GM19328 (cell line): ENCODE measurements at regions not wholly inside any gene's neighbourhood (a gene's known extent, or its start where the extent isn't known, plus 50 kb on each side); places are given as distances from the start of the nearest gene placed in this dataset.

Experiments used
- ATAC-seq: cut with Tn5 transposase; IDR thresholded peaks from one replicate; pipeline ENCODE4 v1.9.1; 2021; ENCODE audit warnings: mild to moderate bottlenecking, moderate library complexity; ENCODE audit not compliant: unreplicated experiment

- ATAC-seq: no peak
Observed at GRCh38 chr11:19661827-19662226, 50.8 kb upstream of the NAV2 start.

DNA sequence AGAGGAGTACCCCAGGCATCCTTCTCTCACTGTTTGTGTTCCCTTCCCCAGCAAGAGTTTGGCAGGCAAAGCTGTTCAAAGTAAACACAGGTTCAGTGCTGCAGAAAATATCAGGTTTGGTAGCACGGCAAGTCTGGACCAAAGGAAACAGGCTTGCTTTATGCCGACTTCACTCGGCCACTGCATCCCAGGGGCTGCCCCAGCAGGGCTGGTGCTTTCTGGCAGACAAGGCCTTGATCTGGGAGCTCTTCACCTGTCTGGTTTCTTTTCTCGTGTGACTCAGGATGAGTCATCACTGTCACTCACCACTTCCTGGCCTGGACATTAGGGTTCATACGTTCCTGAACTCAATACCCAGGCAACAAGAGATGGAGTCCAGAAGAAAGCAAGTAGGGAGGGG is 52.6 kb upstream of the NAV2 start:
- ATAC-seq: peak; percentile 99

DNA sequence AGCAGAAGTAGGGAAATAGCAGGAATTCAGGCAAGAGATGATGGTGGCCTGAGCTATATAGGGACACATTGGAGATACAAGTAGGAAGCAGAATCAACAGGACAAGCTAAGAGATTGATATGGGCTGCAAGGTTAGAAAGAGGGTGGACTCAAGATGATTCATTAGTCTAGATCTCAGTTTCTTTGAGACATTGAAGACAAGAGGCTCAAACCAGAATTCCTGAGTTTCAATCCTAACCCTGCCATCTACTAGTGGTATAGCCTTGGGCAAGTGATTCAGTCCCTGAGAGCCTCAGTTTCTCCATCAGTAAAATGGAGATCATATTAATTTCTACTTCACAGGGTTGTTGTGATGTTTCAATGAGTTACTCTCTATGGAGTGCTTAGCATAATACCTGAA is 53.1 kb upstream of the NAV2 start:
- no peak for ATAC-seq

GRCh38 chr11:19658344-19658743 is 54.3 kb upstream of the NAV2 start:
- ATAC-seq: no peak

DNA sequence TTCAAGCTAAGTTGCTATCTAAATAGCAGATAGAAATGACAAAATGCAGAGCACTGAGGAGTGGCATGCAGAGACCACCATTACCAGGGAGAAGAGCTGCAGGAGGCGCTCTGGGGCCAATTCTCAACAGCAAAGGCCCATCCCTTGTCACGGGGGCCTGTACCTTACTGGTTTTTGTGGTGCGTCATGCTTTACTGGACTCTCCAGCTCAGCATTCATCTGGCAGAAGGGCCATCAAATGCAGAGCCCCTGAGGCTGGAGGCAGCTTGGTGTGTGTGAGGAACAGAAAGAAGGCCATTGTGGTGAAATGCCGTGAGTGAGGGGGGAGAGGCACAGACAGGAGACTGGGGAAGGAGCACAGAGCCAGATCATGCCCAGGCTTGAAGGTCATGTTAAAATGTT is 56.5 kb upstream of the NAV2 start:
- ATAC-seq: no peak

GRCh38 chr11:19652623-19653375 is 59.8 kb upstream of the NAV2 start:
- ATAC-seq: no peak

- ATAC-seq: no peak
Observed at GRCh38 chr11:19651653-19652052, 61.0 kb upstream of the NAV2 start.

- no peak for ATAC-seq
Observed at GRCh38 chr11:19651028-19651427, 61.6 kb upstream of the NAV2 start.

DNA sequence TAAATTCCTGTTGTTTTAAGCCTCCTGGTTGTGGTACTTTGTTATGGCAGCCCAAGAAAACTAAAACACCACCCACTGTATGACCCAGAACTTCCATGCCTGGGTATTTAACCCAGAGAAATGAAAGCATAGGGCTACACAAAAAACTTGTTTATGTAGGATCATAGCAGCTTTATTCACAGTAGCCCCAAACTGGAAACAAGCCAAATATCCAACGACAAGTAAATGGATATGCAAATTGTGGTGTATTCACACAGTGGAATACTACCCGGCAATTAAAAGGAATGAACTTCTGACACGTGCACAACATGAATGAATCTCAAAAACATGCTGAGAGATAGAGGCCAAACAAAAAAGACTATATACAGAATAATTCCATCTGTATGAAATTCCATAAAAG is 62.2 kb upstream of the NAV2 start:
- ATAC-seq: no peak

GRCh38 chr11:19649751-19650150 is 62.9 kb upstream of the NAV2 start:
- no peak for ATAC-seq

GRCh38 chr11:19648321-19648720 is 64.3 kb upstream of the NAV2 start:
- no peak for ATAC-seq

DNA sequence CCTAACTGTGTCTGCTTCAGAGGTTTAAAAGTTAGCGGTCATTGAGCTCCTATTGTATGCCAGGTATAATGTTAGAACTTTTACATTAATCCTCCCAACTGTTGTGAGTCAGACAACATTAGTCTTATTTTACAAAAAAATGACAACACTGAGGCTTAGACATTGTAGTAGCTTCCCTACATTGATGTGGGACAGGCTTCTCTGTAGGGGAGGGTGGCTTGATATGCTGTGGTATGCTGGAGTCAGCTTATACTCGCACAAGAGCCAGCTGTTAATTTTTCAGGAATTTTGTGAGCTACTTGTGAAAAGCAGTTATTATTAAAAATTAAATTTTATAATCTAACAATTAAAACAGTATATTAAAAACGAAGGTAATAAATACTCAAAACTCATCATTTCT is 64.8 kb upstream of the NAV2 start:
- ATAC-seq: no peak

- ATAC-seq: no peak
Observed at GRCh38 chr11:19646921-19647320, 65.7 kb upstream of the NAV2 start.

- ATAC-seq: no peak
Observed at GRCh38 chr11:19646308-19646707, 66.3 kb upstream of the NAV2 start.

DNA sequence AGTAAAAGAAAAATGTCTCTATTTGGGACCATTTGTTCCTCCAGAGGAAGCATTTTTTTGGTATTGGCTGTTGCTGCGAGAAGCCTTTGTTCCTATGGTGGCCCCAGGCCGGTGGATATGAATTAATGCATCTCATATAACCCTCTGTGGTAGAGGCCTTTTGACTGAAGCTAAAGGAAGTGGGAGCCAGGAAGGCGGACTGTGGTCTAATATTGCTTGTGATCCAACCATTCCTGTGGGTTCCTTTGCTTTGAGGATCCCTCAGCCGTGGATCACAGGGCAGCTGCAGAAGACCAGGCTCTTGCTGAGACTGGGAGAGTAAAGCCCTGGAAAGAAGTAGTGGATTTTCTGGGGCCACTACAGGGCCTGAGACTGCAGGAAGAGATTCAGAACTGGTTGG is 68.3 kb upstream of the NAV2 start:
- ATAC-seq: no peak

DNA sequence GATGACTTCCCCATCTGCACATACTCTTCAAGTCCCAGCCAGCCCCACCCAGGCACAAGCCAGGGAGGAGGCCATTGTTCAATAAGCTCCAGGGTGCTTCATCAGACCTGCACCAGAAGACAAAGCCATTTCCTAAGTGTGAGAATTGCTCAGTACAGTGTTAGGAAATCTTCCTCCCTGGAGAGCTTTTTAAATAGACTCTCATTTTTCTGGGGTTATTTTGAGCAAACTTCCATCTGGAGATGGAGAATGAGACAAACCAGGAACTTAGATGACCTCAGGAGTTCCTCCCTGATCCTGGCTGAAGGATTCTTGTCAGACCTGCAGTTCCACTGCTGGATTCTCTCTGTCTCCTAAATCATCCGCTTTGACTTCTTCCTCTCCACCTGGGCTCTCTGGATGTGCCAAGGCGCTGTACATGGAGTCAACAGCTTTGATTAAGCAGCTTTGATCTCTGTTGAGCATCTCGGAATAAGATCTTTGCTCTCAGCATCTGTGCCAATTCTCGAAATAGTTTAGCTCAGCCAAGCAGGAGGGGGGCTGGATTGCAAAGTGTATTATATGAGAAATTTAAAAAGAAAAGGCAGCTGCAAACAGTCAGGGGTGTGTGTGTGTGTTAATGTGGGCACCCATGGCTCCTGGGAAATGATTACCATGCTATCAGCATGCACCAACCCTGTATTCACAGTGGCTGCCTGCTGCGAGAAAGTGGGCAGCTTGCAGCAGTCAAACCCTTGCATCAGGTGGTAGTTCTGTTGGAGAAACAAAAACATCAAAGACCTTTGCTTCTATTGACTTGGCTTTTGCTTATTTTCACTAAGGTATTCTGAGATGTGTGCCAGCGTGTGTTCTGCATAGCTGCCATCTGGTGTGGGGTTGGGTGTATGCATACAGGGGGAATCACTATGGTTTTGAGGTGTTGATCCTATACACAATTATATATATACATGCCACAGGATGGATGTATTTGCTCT is 70.2 kb upstream of the NAV2 start:
- no peak for ATAC-seq

- no peak for ATAC-seq
Observed at GRCh38 chr11:19639603-19640105, 73.0 kb upstream of the NAV2 start.

- no peak for ATAC-seq
Observed at GRCh38 chr11:19635332-19635731, 77.3 kb upstream of the NAV2 start.

DNA sequence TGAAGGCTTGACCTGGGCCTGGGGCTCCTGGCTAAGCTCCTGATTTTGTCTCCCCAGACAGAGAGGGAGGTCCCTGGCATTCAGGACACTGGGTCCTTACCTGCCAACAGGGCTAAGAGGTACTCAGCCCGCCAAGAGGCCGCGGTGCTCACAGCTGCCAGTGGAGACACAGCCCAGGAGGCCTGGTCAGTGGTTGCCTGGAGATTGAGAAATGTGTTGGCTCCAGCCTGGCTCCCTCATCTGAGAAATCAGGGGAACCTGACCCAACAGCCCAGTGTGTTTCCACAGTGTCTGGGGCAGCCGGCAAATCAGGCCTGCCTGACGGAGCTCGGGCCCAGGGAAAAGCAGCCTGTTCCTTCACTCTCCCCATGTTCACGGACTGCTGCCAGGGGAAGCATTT is 79.4 kb upstream of the NAV2 start:
- no peak for ATAC-seq

DNA sequence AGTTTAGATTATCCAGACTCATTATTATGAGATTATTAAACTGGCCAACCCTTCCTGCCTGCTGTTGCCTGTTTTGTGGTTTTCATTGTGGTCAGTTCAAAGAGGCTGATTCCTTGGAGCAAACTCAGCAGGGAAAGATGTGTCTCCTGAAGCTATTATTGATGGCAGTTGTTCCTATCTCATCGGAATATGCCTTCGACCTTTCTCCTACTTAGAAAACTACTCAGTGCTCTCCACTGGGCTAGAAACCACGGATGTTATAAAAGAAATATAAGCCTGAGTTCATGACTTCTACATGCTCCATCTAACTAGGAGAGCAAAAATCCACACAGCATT is 80.2 kb upstream of the NAV2 start:
- no peak for ATAC-seq

GRCh38 chr11:19631712-19632498 is 80.7 kb upstream of the NAV2 start:
- no peak for ATAC-seq
